NB4 (cell line): ENCODE measurements at regions not wholly inside any gene's neighbourhood (a gene's known extent, or its start where the extent isn't known, plus 50 kb on each side); places are given as distances from the start of the nearest gene placed in this dataset.
"Not testable (repeated sequence)": the region's sequence is repeated elsewhere in the genome, so short reads cannot be mapped to it uniquely, and the experiment has no call there.

Source experiments
- DNase-seq: peaks from one replicate; pipeline ENCODE4 v3.0.0; 2010; ENCODE audit warnings: low read depth
- H3K4me3 ChIP-seq: one replicate; pipeline ENCODE4 v1.5.1; 2011; ENCODE audit warnings: mild to moderate bottlenecking, low read depth, low read length, moderate library complexity
- MYC ChIP-seq: IDR thresholded peaks from 2 replicates; pipeline ENCODE4 v1.6.1; 2011; ENCODE audit warnings: low read depth, low read length
- POLR2A ChIP-seq: IDR thresholded peaks from 2 replicates; pipeline ENCODE4 v1.6.1; 2011; ENCODE audit warnings: mild to moderate bottlenecking; ENCODE audit not compliant: insufficient read length; ENCODE audit errors: extremely low read depth
- TF ChIP-seq, protein P1 (sequence below): IDR thresholded peaks from one replicate; pipeline ENCODE4 v1.5.1; 2012; ENCODE audit warnings: low read depth, low read length
- TF ChIP-seq, protein P2 (sequence below): IDR thresholded peaks from 2 replicates; pipeline ENCODE4 v1.6.1; 2011; ENCODE audit warnings: low read depth, low read length

DNA sequence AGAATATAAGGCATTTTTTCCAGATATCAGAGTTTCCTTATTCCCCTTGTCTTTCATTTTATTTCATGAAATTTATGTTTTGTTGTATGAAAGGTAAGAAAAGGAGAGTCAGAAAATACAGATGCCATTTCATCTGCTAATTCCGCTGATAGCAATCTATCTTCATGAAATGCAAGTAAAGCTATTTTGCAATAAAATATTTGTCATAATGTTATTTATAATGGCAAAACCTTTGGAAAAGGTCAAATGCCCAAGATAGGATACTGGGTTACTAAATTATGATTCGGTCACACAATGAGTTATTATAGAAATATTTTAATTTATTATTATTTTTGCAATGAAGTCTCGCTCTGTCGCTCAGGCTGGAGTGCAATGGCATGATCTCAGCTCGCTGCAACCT lies 124.2 kb downstream of the SPP2 start:
- DNase-seq: no peak
- no peak overlapping the region for H3K4me3 ChIP-seq
- TF ChIP-seq, protein P1, sequence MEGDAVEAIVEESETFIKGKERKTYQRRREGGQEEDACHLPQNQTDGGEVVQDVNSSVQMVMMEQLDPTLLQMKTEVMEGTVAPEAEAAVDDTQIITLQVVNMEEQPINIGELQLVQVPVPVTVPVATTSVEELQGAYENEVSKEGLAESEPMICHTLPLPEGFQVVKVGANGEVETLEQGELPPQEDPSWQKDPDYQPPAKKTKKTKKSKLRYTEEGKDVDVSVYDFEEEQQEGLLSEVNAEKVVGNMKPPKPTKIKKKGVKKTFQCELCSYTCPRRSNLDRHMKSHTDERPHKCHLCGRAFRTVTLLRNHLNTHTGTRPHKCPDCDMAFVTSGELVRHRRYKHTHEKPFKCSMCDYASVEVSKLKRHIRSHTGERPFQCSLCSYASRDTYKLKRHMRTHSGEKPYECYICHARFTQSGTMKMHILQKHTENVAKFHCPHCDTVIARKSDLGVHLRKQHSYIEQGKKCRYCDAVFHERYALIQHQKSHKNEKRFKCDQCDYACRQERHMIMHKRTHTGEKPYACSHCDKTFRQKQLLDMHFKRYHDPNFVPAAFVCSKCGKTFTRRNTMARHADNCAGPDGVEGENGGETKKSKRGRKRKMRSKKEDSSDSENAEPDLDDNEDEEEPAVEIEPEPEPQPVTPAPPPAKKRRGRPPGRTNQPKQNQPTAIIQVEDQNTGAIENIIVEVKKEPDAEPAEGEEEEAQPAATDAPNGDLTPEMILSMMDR: no peak
- TF ChIP-seq, protein P2, sequence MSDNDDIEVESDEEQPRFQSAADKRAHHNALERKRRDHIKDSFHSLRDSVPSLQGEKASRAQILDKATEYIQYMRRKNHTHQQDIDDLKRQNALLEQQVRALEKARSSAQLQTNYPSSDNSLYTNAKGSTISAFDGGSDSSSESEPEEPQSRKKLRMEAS: no peak
- no peak for TF ChIP-seq POLR2A
- TF ChIP-seq MYC: no peak

DNA sequence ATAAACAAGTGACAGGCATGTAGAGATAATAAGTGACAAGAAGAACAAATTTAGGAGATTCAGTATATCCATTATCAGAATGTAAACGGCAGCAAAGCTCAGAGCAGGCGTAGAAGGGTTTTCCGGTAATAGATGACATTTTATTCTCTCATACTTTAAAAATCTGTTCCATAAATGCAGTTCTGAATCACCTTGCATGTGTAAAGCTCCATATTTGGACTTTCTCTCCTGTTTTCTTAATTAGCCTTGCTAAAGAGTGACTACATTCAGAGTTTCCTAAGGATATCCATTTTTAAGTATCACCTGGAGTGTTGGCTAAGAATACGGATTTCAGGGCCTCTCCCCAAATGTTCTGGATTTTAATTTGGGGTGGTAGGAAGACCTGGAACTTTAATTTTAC lies 122.0 kb downstream of the SPP2 start:
- TF ChIP-seq MYC (no peak), POLR2A (no peak)
- TF ChIP-seq, protein P2: no peak
- TF ChIP-seq, protein P1: no peak
- no peak for DNase-seq
- no peak overlapping the region for H3K4me3 ChIP-seq

DNA sequence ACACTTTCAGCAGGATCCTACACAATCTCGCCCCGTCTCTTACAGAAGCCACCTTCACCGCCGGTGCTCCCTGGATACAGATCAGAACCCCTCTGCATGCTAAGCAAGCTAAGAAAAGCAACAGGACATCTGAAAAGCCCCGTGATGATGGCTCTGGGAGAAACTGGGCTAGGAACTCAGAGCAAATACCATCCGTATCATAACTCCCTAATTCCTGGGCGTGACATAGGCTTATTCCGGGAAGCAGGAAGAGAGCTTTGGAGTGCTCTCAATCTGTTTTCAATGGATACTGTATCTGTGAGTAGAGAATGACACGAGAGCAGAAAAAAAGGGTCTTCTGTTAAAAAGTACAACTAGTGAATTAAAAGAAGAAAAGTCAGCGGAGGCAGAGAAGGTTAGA lies 121.6 kb downstream of the SPP2 start:
- TF ChIP-seq MYC (no peak), POLR2A (no peak)
- TF ChIP-seq, protein P2: no peak
- TF ChIP-seq, protein P1: no peak
- H3K4me3 ChIP-seq: no peak overlapping the region
- DNase-seq: no peak

DNA sequence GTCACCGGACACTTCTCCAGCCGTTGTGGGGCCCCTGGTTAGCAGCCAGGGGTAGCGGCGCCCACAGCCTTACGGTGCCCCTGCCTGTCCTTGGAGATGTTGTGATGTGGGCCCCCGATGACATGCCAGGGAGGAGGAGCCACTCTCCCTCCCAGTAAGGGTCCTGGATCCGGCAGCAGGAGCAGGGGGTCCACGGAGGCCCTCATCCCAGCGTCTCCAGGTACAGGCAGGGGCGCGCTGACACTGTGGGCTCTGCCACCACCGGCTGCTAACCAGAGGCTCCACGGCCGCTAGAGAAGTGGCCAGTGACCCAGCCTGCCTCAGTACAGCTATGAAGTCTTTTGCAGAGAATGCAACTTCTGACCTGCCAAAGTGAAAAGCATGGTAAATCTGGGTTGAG lies 121.2 kb downstream of the SPP2 start:
- TF ChIP-seq, protein P1: no peak
- TF ChIP-seq MYC (no peak), POLR2A (no peak)
- TF ChIP-seq, protein P2: no peak
- DNase-seq: no peak
- H3K4me3 ChIP-seq: no peak overlapping the region

DNA sequence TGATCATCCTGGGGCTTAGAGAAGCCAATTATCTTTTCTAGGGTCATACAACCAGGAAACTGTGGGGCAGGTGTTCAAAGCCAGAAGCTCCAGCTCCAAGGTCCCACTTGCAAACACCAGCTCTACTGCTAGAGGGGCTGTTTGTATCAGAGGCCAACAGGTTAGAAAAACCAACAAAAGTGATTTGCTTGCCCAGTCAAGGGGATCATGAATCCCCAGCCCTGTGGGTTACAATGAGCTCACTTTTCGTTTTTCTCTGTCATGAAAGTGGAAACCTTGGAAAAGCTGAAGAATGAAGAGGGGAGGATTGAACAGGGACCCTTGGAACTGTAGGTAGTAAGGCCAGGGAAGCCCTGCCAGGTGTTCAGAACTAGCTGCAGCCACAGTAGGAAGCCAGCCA lies 119.2 kb downstream of the SPP2 start:
- TF ChIP-seq MYC (no peak), POLR2A (no peak)
- TF ChIP-seq, protein P1: no peak
- TF ChIP-seq, protein P2: no peak
- DNase-seq: no peak
- no peak overlapping the region for H3K4me3 ChIP-seq

DNA sequence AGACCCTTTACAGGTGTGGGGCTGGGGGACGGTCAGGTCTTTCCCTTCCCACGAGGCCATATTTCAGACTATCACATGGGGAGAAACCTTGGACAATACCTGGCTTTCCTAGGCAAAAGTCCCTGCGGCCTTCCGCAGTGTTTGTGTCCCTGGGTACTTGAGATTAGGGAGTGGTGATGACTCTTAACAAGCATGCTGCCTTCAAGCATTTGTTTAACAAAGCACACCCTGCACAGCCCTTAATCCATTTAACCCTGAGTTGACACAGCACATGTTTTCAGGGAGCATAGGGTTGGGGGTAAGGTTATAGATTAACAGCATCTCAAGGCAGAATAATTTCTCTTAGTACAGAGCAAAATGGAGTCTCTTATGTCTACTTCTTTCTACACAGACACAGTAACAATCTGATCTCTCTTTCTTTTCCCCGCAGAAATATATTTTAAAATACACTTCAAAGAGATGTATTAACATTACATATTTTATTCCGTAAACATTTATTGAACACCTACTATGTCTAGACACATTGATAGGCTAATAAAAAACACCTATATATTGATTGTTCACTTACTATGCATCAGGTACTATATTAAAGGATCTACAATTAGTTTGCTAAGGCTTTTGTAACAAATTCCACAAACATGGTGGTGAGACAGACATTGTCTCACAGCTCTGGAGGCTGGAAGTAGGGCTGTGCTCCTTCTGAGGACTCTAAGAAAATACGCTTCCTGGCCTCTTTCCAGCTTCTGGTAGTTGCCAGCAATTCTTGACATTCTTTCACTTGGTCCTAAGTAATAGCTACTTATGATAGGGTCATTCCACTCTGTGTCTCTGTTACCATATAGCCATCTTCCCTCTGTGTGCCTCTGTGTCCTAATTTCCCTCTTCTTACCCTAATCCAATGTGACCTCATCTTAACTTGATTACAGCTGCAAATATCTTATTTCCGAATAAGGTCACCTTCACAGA lies 118.4 kb downstream of the SPP2 start:
- not testable (repeated sequence) for H3K4me3 ChIP-seq, DNase-seq
